Epithelial cell of esophagus (primary cell): ENCODE measurements at regions not wholly inside any gene's neighbourhood (a gene's known extent, or its start where the extent isn't known, plus 50 kb on each side); places are given as distances from the start of the nearest gene placed in this dataset.

Experiments used
- DNase-seq: peaks from one replicate; pipeline ENCODE4 v3.0.0; 2010; ENCODE audit warnings: low read depth
- H3K4me3 ChIP-seq: 2 replicates; pipeline ENCODE4 v1.5.1; 2011; ENCODE audit warnings: mild to moderate bottlenecking, low read length, control low read depth
- TF ChIP-seq, protein P1 (sequence below): IDR thresholded peaks from 2 replicates; pipeline ENCODE4 v1.5.1; 2011; ENCODE audit warnings: low read depth, mild to moderate bottlenecking, low read length, control low read depth, inconsistent platforms; ENCODE audit not compliant: insufficient read depth; ENCODE audit errors: missing control alignments

DNA sequence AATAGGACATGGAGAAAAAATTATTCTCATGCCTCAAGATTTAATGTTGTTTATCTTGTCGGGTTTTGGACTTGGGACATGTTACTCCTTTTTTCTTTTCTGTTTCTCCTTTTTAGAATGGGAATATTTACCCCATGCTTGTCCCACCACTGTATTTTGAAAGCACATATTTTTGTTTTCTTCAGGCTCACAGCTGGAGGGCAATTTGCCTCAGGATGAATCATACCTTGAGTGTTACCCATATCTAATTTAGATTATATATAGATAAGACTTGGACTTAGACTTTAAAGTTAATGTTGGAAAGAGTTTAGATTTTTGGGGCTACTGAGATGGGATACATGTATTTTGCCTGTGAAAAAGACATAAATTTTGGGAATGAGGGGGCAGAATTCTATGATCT is 541.6 kb upstream of the MAN1A1 start:
- TF ChIP-seq, protein P1, sequence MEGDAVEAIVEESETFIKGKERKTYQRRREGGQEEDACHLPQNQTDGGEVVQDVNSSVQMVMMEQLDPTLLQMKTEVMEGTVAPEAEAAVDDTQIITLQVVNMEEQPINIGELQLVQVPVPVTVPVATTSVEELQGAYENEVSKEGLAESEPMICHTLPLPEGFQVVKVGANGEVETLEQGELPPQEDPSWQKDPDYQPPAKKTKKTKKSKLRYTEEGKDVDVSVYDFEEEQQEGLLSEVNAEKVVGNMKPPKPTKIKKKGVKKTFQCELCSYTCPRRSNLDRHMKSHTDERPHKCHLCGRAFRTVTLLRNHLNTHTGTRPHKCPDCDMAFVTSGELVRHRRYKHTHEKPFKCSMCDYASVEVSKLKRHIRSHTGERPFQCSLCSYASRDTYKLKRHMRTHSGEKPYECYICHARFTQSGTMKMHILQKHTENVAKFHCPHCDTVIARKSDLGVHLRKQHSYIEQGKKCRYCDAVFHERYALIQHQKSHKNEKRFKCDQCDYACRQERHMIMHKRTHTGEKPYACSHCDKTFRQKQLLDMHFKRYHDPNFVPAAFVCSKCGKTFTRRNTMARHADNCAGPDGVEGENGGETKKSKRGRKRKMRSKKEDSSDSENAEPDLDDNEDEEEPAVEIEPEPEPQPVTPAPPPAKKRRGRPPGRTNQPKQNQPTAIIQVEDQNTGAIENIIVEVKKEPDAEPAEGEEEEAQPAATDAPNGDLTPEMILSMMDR, result no peak
- H3K4me3 ChIP-seq, result no peak overlapping the region
- DNase-seq, result no peak

DNA sequence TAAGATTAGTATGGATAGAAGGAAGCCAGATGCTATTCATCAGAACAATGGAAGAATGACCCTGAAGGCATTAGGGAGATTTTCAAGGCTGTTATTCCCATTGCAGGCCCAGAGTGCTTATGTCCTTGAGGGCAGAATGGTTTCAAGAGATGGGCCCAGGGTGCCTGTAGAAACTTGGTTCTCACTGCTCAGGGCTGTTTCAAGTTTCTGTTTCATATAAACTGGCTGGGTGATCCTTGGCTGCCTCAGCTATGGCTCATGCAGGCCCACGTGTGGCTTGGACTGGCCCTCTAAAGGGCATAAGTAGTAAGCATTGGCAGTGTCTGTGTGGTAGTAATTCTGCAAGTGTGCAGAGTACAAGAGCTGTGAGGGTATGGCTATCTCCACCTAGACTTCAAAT is 540.9 kb upstream of the MAN1A1 start:
- TF ChIP-seq, protein P1, result no peak
- peak; percentile 21 for DNase-seq
- no peak overlapping the region for H3K4me3 ChIP-seq

DNA sequence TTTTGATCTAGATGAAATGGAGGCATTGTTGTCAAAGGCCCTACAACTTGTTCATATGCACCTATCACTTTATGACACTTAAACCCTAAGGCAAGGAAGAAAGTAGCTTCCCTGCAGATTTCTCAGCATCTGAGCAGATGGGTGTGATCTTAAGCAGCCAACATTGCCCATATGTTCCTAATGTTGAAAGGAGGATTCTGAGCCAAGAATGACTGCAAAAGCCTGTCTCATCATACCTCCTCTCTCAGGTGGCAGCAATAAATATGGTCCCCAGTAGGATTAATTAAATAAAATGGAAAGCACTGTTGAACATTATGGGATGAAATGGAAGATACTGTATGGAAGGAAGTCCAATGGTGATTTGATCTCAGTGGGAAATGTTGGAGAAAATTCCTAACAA is 538.1 kb upstream of the MAN1A1 start:
- H3K4me3 ChIP-seq, result no peak overlapping the region
- DNase-seq, result no peak
- TF ChIP-seq, protein P1, result no peak

DNA sequence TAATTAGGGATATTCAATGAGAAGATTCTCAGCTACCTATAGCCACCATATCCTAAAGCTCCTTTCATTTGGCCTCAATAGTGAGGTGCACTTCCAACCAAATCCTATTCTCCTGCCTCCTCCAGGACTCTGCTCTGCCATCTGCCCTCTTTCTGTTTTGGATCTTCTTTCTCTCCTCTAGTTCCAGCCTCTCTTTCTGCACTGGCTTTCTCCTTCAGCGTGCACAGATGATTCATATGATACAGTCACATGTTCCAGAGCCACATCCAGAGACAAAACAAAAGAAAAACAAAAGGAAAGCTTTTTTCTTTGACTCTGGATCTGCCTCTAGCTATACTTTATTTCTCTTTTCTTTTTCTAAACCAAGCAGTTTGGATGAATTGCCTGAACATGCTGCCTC is 531.9 kb upstream of the MAN1A1 start:
- H3K4me3 ChIP-seq, result no peak overlapping the region
- DNase-seq, result peak; percentile 52
- TF ChIP-seq, protein P1, result no peak

DNA sequence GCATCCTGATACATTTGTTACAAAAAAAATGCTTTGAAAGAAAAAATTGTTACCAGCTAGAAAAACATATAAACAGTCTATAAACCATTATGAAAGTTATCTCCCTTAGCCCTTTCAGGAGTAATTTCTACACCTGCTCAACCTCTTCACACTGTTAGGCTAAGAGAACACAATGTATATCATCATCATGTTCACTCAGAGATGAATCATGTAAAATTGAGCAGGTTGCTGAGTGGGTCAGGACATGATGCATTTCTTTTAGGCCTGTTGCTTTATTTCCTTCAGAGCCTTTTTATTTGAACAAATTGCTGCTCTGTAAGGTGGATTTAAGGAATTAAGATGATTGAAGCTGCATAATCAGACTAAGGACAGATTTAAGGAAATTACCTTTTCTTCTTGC is 531.3 kb upstream of the MAN1A1 start:
- TF ChIP-seq, protein P1, result no peak
- peak; percentile 67 for DNase-seq

DNA sequence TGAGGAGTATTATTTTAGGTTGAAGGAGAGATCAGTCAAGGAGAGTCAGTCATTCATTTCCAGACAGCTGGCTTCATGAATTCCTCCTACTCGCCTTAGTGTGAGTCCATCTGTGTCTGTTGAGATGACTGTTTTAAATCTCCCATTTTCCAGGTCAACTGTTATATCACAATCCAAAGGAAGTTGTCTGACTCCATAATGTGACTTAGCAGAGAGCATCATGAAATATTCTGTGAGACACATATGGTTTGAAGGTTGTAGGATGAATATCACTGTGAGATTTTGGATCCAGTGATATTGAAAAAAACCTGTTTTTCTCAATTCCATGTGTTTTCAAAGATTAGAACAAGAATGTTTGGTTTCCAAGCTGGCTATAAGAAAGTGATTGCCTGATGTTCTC is 530.2 kb upstream of the MAN1A1 start:
- TF ChIP-seq, protein P1, result no peak
- no peak for DNase-seq
- H3K4me3 ChIP-seq, result no peak overlapping the region

More for the DNA sequence above, 531.3 kb upstream of the MAN1A1 start:
- H3K4me3 ChIP-seq, result no peak overlapping the region

DNA sequence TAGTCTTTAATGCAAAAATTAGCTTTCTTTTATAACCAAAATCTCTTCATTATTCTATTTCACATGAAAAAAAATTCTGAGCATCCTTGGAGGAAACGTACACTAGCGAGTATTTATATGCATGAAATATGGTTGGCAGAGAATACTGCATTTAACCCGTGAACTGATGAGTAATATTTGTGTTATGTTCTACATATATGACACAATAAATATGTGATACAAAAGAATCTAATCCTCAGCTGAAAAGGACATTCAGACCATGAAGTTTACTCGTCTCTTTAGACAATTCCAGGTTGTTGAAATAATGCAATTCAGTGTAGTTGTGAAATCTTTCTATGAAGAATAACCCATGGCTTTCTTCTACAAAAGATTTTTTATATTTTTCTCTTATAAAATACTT is 524.8 kb upstream of the MAN1A1 start:
- peak; percentile 42 for DNase-seq
- TF ChIP-seq, protein P1, result no peak
- H3K4me3 ChIP-seq, result no peak overlapping the region
